ENCODE measurements at regions not wholly inside any gene's neighbourhood (a gene's known extent, or its start where the extent isn't known, plus 50 kb on each side); places are given as distances from the start of the nearest gene placed in this dataset.

DNA sequence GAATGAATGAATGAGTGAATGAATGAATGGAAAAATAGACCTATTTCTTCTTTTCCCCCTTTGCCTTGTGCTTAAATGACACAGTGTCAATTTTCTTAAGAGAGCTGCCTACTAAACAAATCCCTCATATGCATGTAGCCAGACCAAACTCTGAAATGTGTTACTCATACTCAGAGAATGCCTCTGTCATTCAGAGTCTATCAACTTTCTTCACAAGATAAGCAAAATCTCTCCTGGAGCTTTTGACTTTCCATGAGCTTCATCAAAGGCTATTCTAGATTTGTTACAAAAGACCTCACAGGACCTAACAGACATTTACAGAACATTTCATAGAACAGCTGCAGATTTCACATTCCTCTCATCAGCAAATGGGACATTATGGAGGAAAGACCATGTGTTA is 275.7 kb upstream of the MSX2 start:
- no peak for DNase-seq
- H3K4me1 ChIP-seq (ENCODE audit: control extremely low read depth in 1 of 4, control insufficient read depth in 4 of 4, insufficient read depth in 4 of 4, low read length in 3 of 4) = no peaks in the 10 kb centered on the region
- ChIA-PET CTCF (interaction anchor here (1.0 kb wide), 1 partner anchor 28 kb away, joined by 3 read pairs; no protein-coding TSS in a partner anchor), POLR2A (no interaction called here)
- no peak overlapping the region for H3K4me3 ChIP-seq (ENCODE audit: control insufficient read depth in 1 of 7, extremely low read depth in 1 of 7, insufficient read depth in 4 of 7, low read depth in 2 of 7, low read length in 6 of 7)
- no peaks in the 10 kb centered on the region for H3K36me3 ChIP-seq (ENCODE audit: control insufficient read depth in 4 of 4, insufficient read depth in 4 of 4, low read length in 3 of 4)
- no peak overlapping the region for H3K27ac ChIP-seq (ENCODE audit: insufficient read depth in 1 of 2, low read depth in 1 of 2, low read length in 2 of 2, poor library complexity in 1 of 2, severe bottlenecking in 2 of 2)
- H3K27me3 ChIP-seq (replicated peaks in 2 of 5; ENCODE audit: control insufficient read depth in 4 of 5, insufficient read depth in 5 of 5, low read length in 4 of 5) = peaks cover 0 to 4% (median 3%) of the 10 kb centered on the region in 5 experiments
- H3K9me3 ChIP-seq (ENCODE audit: control extremely low read depth in 1 of 5, control insufficient read depth in 4 of 5, insufficient read depth in 2 of 5, low read depth in 1 of 5, low read length in 4 of 5) = peaks cover 0 to 5% (median 0%) of the 10 kb centered on the region in 5 experiments

DNA sequence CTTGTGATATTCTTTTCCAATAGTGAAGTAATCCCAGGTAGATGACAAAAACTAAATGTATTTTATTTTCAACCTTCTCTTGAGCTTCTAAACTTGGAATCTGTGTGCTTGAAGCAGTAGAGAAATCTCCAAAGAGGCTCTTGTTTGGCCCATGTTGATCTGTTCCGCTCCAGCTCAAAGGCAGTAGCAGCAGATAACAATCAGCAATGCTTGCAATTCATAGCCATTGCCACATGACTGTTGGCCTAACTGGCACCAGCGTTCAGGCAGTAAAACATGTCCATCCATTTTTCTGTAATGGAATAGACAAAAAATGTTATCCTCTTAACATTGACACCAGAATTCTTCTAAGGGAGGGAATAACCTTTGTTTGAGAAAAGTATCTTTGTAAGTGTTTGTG is 270.7 kb upstream of the MSX2 start:
- POLR2A ChIA-PET = no interaction called here
- WGBS (ENCODE audit: insufficient coverage) = 100% methylated on average over 1 of the region's 2 CpGs
- H3K9me3 ChIP-seq (ENCODE audit: control extremely low read depth in 1 of 5, control insufficient read depth in 4 of 5, insufficient read depth in 2 of 5, low read depth in 1 of 5, low read length in 4 of 5) = peaks cover 0 to 5% (median 0%) of the 10 kb centered on the region in 5 experiments
- no peak for DNase-seq
- no peaks in the 10 kb centered on the region for H3K36me3 ChIP-seq (ENCODE audit: control insufficient read depth in 4 of 4, insufficient read depth in 4 of 4, low read length in 3 of 4)
- no peak overlapping the region for H3K4me3 ChIP-seq (ENCODE audit: control insufficient read depth in 1 of 7, extremely low read depth in 1 of 7, insufficient read depth in 4 of 7, low read depth in 2 of 7, low read length in 6 of 7)
- no peaks in the 10 kb centered on the region for H3K4me1 ChIP-seq (ENCODE audit: control extremely low read depth in 1 of 4, control insufficient read depth in 4 of 4, insufficient read depth in 4 of 4, low read length in 3 of 4)
- H3K27ac ChIP-seq (ENCODE audit: insufficient read depth in 1 of 2, low read depth in 1 of 2, low read length in 2 of 2, poor library complexity in 1 of 2, severe bottlenecking in 2 of 2) = no peak overlapping the region
- peaks cover 0 to 2% (median 0%) of the 10 kb centered on the region in 5 experiments for H3K27me3 ChIP-seq (replicated peaks in 2 of 5; ENCODE audit: control insufficient read depth in 4 of 5, insufficient read depth in 5 of 5, low read length in 4 of 5)
- CTCF ChIA-PET = interaction anchor here (1.0 kb wide), 1 partner anchor 34 kb away, joined by 3 read pairs; no protein-coding TSS in a partner anchor

DNA sequence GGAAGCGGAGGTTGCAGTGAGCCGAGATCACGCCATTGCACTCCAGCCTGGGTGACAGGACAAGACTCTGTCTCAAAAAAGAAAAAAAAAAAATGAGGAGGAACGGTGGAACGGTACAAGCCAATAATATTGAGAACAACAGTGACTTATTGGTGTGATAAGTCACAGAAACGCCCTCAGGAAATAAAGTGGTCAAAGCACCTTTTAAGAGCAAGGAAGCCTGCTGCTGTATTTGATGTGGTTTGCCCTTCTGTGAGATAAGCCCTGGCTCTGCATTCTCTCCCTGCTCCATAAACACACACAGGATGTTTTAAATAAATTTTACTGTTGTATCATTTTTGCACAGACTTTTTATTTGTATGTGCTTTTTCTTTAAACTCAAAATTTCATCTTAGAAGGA is 269.9 kb upstream of the MSX2 start:
- H3K9me3 ChIP-seq (ENCODE audit: control extremely low read depth in 1 of 5, control insufficient read depth in 4 of 5, insufficient read depth in 2 of 5, low read depth in 1 of 5, low read length in 4 of 5) = peaks cover 0 to 5% (median 0%) of the 10 kb centered on the region in 5 experiments
- H3K27me3 ChIP-seq (replicated peaks in 2 of 5; ENCODE audit: control insufficient read depth in 4 of 5, insufficient read depth in 5 of 5, low read length in 4 of 5) = peaks cover 0 to 2% (median 0%) of the 10 kb centered on the region in 5 experiments
- no peaks in the 10 kb centered on the region for H3K36me3 ChIP-seq (ENCODE audit: control insufficient read depth in 4 of 4, insufficient read depth in 4 of 4, low read length in 3 of 4)
- H3K27ac ChIP-seq (ENCODE audit: insufficient read depth in 1 of 2, low read depth in 1 of 2, low read length in 2 of 2, poor library complexity in 1 of 2, severe bottlenecking in 2 of 2) = no peak overlapping the region
- WGBS (ENCODE audit: insufficient coverage) = 74% methylated on average over 4 of the region's 6 CpGs
- peak in 2 of 3 donors; percentile 2 to 20 for DNase-seq
- peaks cover 0 to 2% (median 2%) of the 10 kb centered on the region in 4 experiments for H3K4me1 ChIP-seq (ENCODE audit: control extremely low read depth in 1 of 4, control insufficient read depth in 4 of 4, insufficient read depth in 4 of 4, low read length in 3 of 4)
- ChIA-PET POLR2A (no interaction called here), CTCF (interaction anchor here (0.6 kb wide), 1 partner anchor 14 kb away, joined by 3 read pairs; no protein-coding TSS in a partner anchor)
- no peak overlapping the region for H3K4me3 ChIP-seq (ENCODE audit: control insufficient read depth in 1 of 7, extremely low read depth in 1 of 7, insufficient read depth in 4 of 7, low read depth in 2 of 7, low read length in 6 of 7)

DNA sequence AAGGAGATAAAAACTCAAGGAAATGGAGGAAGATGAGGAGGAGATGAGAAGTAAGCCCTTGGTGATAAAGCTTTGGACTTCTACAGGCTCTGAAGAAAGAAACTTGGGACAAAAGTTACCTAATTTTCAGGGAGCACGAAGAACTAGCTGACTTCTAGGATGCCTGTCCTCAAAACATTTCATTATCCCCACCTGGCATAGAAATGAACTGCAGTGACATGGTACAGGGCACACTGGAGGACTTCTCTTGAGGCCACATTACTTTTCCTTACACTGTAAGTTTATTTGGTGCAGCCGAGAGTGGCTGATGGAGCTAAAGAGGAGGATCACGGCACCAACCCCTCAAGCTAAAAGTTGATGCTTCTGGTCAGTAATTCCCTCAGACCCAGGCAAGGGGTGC is 269.5 kb upstream of the MSX2 start:
- CTCF ChIA-PET = interaction anchor here (0.6 to 1.1 kb wide), 2 partner anchors 15 to 284 kb away, joined by 3 read pairs; no protein-coding TSS in a partner anchor
- POLR2A ChIA-PET = no interaction called here
- WGBS (ENCODE audit: insufficient coverage) = 95% methylated on average over 3 of the region's 3 CpGs

DNA sequence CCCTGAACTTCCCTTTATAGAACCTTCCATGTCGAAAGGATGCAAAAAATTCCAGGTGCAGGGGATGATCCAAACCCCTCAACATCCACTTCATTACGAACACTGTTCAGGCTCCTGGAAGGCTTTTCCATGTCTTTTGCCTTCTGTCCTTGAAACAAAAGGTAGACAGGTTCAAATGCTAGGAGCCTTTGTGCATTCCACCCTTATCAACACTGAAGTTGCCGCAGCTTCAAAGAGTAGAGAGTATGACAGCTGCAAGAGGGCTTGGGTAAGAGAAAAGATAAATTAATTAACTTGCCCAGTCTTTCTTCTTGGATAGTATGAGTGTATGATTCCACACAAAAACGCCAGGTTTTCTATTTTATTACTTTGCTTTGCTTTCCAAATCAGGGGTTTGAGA is 269.1 kb upstream of the MSX2 start:
- Histone ChIP-seq H3K36me3 (ENCODE audit: control insufficient read depth in 4 of 4, insufficient read depth in 4 of 4, low read length in 3 of 4) (no peaks in the 10 kb centered on the region), H3K9me3 (ENCODE audit: control extremely low read depth in 1 of 5, control insufficient read depth in 4 of 5, insufficient read depth in 2 of 5, low read depth in 1 of 5, low read length in 4 of 5) (peaks cover 0 to 3% (median 0%) of the 10 kb centered on the region in 5 experiments), H3K4me3 (ENCODE audit: control insufficient read depth in 1 of 7, extremely low read depth in 1 of 7, insufficient read depth in 4 of 7, low read depth in 2 of 7, low read length in 6 of 7) (no peak overlapping the region), H3K27ac (ENCODE audit: insufficient read depth in 1 of 2, low read depth in 1 of 2, low read length in 2 of 2, poor library complexity in 1 of 2, severe bottlenecking in 2 of 2) (no peak overlapping the region), H3K27me3 (replicated peaks in 2 of 5; ENCODE audit: control insufficient read depth in 4 of 5, insufficient read depth in 5 of 5, low read length in 4 of 5) (peaks cover 0 to 2% (median 0%) of the 10 kb centered on the region in 5 experiments), H3K4me1 (ENCODE audit: control extremely low read depth in 1 of 4, control insufficient read depth in 4 of 4, insufficient read depth in 4 of 4, low read length in 3 of 4) (peaks cover 0 to 9% (median 6%) of the 10 kb centered on the region in 4 experiments)
- no peak for DNase-seq
- ChIA-PET CTCF (interaction anchor here (0.6 to 1.1 kb wide), 2 partner anchors 15 to 283 kb away, joined by 3 read pairs; no protein-coding TSS in a partner anchor), POLR2A (no interaction called here)
- WGBS (ENCODE audit: insufficient coverage) = 92% methylated on average over 4 of the region's 4 CpGs

More for the DNA sequence above, 269.5 kb upstream of the MSX2 start:
- DNase-seq = no peak
- Histone ChIP-seq H3K27ac (ENCODE audit: insufficient read depth in 1 of 2, low read depth in 1 of 2, low read length in 2 of 2, poor library complexity in 1 of 2, severe bottlenecking in 2 of 2) (no peak overlapping the region), H3K9me3 (ENCODE audit: control extremely low read depth in 1 of 5, control insufficient read depth in 4 of 5, insufficient read depth in 2 of 5, low read depth in 1 of 5, low read length in 4 of 5) (peaks cover 0 to 5% (median 0%) of the 10 kb centered on the region in 5 experiments), H3K4me3 (ENCODE audit: control insufficient read depth in 1 of 7, extremely low read depth in 1 of 7, insufficient read depth in 4 of 7, low read depth in 2 of 7, low read length in 6 of 7) (no peak overlapping the region), H3K36me3 (ENCODE audit: control insufficient read depth in 4 of 4, insufficient read depth in 4 of 4, low read length in 3 of 4) (no peaks in the 10 kb centered on the region), H3K27me3 (replicated peaks in 2 of 5; ENCODE audit: control insufficient read depth in 4 of 5, insufficient read depth in 5 of 5, low read length in 4 of 5) (peaks cover 0 to 2% (median 0%) of the 10 kb centered on the region in 5 experiments), H3K4me1 (ENCODE audit: control extremely low read depth in 1 of 4, control insufficient read depth in 4 of 4, insufficient read depth in 4 of 4, low read length in 3 of 4) (peaks cover 0 to 6% (median 6%) of the 10 kb centered on the region in 4 experiments)

DNA sequence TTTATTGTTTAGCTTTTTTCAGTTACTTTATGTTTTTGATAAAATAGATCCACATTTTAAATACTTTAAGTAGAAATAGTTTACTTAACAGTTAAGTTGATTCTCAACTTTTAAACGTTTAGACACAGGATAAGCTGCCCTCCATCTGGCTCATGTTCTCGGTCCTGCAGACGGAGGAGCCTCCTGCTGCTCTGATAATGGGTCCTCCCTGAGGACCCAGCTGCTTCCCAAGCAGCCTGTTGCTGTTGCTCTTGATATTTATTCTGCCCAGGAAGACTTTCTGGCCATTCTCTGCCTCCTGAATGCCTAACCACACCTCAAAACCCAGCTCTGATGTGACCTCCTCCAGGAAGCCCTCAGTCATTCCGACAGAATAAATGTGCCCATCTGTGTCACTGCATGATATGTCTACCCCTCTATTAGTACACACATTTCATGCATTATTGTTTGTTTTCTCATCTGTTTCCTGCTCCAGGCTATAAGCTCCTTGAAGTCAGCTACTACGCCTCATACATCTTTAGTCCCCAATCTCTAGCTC is 267.2 kb upstream of the MSX2 start:
- peaks cover 0 to 9% (median 6%) of the 10 kb centered on the region in 4 experiments for H3K4me1 ChIP-seq (ENCODE audit: control extremely low read depth in 1 of 4, control insufficient read depth in 4 of 4, insufficient read depth in 4 of 4, low read length in 3 of 4)
- H3K36me3 ChIP-seq (ENCODE audit: control insufficient read depth in 4 of 4, insufficient read depth in 4 of 4, low read length in 3 of 4) = no peaks in the 10 kb centered on the region
- 53% methylated on average over 3 of the region's 5 CpGs for WGBS (ENCODE audit: insufficient coverage)
- no peaks in the 10 kb centered on the region for H3K9me3 ChIP-seq (ENCODE audit: control extremely low read depth in 1 of 5, control insufficient read depth in 4 of 5, insufficient read depth in 2 of 5, low read depth in 1 of 5, low read length in 4 of 5)
- CTCF ChIA-PET = no interaction called here
- no peak for DNase-seq
- POLR2A ChIA-PET = no interaction called here
- no peak overlapping the region for H3K27ac ChIP-seq (ENCODE audit: insufficient read depth in 1 of 2, low read depth in 1 of 2, low read length in 2 of 2, poor library complexity in 1 of 2, severe bottlenecking in 2 of 2)
- H3K27me3 ChIP-seq (replicated peaks in 2 of 5; ENCODE audit: control insufficient read depth in 4 of 5, insufficient read depth in 5 of 5, low read length in 4 of 5) = peaks cover 0 to 2% (median 0%) of the 10 kb centered on the region in 5 experiments
- no peak overlapping the region for H3K4me3 ChIP-seq (ENCODE audit: control insufficient read depth in 1 of 7, extremely low read depth in 1 of 7, insufficient read depth in 4 of 7, low read depth in 2 of 7, low read length in 6 of 7)

DNA sequence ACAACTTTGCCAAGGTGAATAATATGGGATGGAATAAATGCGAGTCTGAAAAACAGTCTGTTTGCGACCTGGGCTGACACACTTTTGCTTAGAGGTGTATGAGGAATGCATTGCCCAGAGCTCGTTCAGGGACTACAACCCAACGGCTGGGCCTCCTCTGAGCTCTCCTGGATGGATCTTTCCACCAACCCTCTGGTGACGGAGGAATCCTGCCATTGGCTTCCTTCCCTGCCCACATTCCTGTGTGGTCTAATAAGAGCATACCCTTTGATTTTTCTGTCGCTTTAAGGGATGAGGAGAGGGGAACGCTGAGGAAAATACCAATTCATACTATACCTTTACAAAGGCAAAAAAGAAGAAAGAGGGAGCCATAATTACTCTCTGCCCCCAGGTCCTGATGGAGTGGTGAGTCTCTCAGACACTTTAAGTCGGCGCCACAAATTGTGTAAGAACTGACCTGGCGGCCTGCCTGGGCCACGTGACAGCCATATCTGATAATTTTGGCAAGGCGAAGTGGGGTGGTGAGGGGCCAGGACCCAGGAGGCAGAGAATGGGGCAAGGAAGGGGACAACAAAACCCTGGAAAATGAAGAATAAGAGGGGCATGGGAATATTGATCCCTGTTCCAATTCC is 265.2 kb upstream of the MSX2 start:
- DNase-seq = no peak
- Histone ChIP-seq H3K36me3 (ENCODE audit: control insufficient read depth in 4 of 4, insufficient read depth in 4 of 4, low read length in 3 of 4) (no peaks in the 10 kb centered on the region), H3K9me3 (ENCODE audit: control extremely low read depth in 1 of 5, control insufficient read depth in 4 of 5, insufficient read depth in 2 of 5, low read depth in 1 of 5, low read length in 4 of 5) (no peaks in the 10 kb centered on the region), H3K4me1 (ENCODE audit: control extremely low read depth in 1 of 4, control insufficient read depth in 4 of 4, insufficient read depth in 4 of 4, low read length in 3 of 4) (peaks cover 0 to 9% (median 6%) of the 10 kb centered on the region in 4 experiments), H3K4me3 (ENCODE audit: control insufficient read depth in 1 of 7, extremely low read depth in 1 of 7, insufficient read depth in 4 of 7, low read depth in 2 of 7, low read length in 6 of 7) (no peak overlapping the region), H3K27me3 (replicated peaks in 2 of 5; ENCODE audit: control insufficient read depth in 4 of 5, insufficient read depth in 5 of 5, low read length in 4 of 5) (peaks cover 0 to 3% (median 0%) of the 10 kb centered on the region in 5 experiments), H3K27ac (ENCODE audit: insufficient read depth in 1 of 2, low read depth in 1 of 2, low read length in 2 of 2, poor library complexity in 1 of 2, severe bottlenecking in 2 of 2) (no peak overlapping the region)
- POLR2A ChIA-PET = no interaction called here
- CTCF ChIA-PET = no interaction called here
- WGBS (ENCODE audit: insufficient coverage) = 82% methylated on average over 10 of the region's 12 CpGs

Measured in common myeloid progenitor, CD34-positive (primary cell).